HG03558 (cell line): ENCODE measurements at regions not wholly inside any gene's neighbourhood (a gene's known extent, or its start where the extent isn't known, plus 50 kb on each side); places are given as distances from the start of the nearest gene placed in this dataset.
"Not testable (repeated sequence)": the region's sequence is repeated elsewhere in the genome, so short reads cannot be mapped to it uniquely, and the experiment has no call there.

Experiments
- ATAC-seq: cut with Tn5 transposase; IDR thresholded peaks from one replicate; pipeline ENCODE4 v1.9.1; 2021; ENCODE audit warnings: moderate number of reproducible peaks; ENCODE audit not compliant: unreplicated experiment; ENCODE audit errors: extremely low read depth

DNA sequence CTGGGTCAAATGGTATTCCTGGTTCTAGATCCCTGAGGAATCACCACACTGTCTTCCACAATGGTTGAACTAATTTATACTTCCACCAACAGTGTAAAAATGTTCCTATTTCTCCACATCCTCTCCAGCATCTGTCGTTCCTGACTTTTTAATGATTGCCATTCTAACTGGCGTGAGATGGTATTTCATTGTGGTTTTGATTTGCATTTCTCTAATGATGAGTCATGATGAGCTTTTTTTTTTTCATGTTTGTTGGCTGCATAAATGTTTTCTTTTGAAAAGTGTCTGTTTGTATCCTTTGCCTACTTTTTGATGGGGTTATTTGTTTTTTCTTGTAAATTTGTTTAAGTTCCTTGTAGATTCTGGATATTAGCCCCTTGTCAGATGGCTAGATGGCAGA is 214.4 kb upstream of the HS3ST1 start:
- ATAC-seq, result not testable (repeated sequence)

DNA sequence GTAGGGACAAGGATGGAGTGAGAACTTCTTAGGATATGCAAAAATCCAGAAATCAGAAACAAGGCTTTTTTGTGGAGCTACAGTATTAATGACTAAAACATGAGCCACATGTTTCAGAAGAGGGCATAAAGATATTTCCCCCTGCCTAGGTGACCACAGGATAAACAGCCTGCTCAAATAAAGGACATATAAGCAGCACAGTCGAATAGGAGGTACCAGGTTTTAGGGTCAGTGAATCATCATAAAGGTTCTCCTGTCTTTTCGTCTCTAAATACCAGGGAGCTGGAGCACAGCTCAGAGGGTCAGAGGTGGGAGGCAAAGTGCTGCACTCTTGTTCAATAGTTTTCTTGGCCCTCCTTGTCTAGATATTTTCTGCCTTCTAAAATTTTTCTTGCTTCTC is 211.9 kb upstream of the HS3ST1 start:
- ATAC-seq, result no peak

DNA sequence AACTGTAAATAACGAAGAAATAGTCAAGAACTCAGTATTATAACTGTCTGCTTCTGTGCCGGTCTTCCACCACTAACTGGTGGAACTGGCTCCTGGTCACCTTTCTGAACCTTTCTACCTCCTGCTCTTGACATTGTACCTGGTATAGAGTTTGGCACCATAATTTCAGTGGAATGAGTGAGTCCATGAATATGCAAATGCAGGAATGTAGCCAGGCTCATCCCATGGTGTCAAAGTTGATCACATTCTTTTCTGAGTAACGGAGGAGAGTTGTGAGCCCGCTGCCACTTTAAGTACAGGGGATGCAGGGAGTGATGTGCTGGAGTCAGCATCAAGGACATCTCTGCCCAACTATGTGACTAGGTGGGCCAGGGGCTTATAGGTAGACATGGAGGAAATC is 207.9 kb upstream of the HS3ST1 start:
- no peak for ATAC-seq

DNA sequence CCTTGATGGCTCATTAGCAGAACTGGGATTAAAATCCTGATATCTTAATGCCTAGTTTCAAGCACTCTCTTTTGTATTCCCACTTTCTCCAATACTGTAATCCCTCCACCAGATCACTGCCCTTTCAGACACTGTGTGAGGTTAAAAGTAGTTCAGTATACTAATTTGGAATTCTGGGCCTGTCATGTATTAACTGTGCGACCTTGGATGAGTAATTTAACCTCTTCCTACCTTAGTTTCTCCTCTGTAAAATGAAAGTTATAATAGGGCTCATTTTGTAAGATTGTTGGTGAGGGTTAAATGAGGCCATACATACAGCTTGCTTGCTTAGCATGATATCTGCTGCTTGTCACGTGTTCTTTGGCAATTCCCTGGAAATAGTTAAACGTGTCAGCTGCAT is 207.3 kb upstream of the HS3ST1 start:
- no peak for ATAC-seq

DNA sequence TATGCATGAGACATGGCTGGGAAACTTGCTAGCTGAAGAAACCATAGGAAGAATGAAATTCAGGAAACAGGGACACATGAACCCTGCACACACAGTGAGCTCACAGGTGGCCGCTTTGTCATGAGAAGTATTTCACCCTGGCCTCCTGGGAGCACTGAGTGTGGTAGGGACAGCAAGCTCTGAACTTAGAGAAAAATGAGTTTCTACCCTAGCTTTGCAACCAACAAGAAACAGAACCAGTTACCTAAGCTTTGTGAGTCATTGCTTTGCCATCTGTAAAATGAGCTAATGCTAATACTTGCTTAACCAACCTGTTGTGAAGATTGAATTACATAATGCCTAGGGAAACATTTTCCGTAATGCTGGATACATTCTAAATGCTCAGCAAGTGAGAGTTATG is 206.6 kb upstream of the HS3ST1 start:
- no peak for ATAC-seq

DNA sequence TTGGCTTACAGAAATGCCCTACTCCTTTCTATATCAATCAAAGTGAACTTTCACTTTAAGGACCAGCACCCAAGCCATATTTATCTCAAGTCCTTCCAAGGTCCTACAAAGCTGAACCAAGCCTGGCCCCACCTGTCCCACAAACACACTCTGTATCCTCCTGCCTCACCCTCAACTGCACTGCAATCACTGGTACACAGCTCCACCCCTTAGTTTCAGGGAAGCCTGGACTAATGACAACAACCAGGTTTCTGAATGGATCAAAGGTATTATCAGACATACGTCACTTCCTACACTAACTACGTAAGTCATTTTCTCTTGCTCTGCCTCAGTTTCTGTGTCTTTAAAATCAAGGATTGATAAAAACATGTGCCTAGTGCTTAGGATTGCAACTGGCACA is 205.6 kb upstream of the HS3ST1 start:
- ATAC-seq, result no peak

DNA sequence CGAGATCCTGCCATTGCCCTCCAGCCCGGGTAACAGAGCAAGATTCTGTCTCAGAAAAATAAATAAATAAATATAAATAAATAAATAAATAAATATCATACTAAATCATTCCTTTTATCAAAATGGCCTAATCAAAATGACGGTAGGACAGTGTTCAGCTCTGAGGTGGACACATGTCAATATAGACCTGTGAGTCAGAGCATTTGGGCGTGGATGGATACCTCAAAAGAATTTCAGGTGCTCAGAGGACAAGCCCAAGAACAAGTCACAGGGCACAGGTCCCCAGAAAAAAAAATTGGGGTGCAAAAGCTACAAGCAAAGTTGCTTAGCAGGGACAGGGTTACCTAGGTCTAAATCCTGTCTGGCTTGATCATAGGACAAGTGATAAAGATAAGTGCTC is 204.7 kb upstream of the HS3ST1 start:
- ATAC-seq, result no peak

DNA sequence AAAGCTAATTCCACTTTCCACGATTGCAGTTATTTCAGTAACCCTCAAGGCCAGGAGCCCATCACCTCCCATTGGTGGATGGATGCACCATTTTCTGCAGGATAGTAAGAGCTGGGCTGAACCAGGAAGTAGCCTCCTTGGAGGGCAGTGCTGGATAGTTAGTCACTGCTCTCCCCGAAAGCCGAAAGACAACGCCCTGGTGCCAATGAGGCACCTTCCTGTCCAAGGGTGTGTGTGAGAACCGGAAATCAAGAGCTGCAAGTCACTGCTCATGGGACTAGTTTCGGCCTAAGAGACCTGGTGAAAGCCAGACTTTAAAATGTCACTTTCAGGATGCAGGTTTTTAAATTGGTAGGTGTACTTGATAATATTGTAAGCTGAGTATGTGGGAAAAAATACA is 203.8 kb upstream of the HS3ST1 start:
- ATAC-seq, result no peak

DNA sequence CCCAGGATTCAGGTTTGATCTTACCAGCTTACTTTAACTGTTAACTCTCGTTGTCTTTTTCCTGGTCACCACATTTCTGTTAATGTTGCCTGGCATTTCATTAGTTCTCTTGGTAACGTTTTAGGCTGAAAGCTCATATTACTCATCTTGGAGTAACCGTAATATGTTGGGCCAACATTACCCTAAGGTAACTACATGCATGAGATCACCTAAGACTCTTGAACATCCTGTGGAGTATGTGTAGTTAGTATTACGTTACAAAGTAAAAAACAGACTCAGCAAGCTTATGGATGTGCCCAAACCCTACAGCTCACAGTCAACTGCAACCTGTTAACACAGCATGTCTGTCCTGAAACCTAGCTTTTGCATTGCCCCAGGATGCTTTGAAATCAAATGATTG is 203.3 kb upstream of the HS3ST1 start:
- no peak for ATAC-seq

DNA sequence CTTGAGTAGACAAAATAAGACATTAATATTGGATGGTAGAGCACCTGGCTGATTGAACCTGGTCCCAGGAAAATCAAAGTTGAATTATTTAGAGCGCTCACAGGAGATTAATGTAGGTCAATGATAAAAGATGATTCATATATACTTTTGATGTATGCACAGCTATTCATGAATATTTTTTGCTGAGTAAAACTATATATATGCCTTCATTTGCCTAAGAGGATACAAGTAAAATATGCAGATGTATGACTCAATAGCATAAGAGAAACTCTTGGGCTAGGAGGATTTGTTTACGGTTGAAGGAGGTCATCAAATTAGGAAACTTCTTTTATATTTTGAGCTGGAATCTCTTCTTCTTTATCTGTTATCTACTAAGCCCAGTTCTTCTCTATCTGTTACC is 202.7 kb upstream of the HS3ST1 start:
- no peak for ATAC-seq

DNA sequence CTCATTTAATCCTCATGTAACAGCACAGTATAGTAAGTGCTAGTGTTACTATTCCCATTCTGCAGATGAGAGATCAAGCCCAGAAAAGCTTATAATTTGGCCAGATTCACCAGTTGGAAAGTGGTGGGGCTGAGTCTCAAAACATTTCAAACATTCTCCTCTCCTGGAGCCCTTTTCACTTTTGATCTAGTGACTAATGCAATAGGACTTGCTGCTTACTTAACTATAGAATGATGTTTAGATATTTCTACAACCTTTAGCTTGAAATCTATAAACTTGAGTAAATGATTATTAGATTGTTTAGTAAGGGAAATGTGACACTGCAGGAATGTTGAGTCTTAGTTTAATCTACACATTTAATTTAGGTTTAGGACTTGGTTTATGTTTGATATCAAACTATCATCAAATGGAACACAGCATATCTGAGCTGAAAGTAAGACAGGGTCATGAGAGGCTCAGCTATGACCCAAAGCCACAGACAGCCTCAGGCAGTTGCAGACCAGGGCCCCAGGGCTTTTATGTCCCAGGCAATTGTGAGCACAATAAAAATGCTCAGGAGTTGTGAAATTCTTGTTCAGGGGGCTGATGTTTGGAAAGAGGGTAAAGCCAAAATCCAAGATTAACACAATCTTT is 199.5 kb upstream of the HS3ST1 start:
- no peak for ATAC-seq

DNA sequence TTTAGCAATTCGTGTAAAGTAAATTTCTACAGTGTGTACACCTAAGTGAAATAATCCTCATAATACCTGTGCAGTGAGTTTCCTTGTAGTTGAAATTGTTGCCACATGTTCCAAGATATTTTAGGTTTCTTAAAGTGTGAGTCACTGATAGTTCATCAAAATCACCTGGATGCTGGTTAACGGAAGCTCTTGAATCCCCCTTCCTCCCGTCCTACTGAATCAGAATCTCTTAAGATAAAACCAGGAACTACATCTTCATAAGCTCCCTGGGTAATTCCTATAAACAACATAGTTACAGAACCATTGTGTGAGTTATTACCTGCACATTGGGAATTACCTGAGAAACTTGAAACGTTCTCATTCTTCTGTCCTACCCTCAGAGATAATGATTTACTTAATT is 197.4 kb upstream of the HS3ST1 start:
- no peak for ATAC-seq

DNA sequence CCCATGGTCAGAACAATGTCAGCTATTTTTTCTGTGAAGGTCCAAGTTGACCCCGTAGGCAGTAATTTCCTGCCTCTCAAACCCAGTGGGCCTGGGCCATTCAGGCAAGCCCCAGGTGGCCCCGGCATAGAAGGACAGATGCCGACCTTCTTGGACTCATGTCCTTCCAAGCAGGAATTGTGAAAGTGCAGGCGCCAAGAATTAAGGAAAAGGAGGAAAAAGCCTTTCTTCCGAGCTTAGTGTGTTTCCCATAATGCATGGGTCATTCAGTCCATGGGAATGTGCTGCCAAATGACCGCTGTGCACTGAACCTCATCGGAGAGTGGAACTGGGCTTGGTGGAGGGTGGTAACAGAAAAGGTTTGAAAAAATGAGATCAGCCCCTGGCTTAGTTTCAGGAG is 196.5 kb upstream of the HS3ST1 start:
- no peak for ATAC-seq

DNA sequence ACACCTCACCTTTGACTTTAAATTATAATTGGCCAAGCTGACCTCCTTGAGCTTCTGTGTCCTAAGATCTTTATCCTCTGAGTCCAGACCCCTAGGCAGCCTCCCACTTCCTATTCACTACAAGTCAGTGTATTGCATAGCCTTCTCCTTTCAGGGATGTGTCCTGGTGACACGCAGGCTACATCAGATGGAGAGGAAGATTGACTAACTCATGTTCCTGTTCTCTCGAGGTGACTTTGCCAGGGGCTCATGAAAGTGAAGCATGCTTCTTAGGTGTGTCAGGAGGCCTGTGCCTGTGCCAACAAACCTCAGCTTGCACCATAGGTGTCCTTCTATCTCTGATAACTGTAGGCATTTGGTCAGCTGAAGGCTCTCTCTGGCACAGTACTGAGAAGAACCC is 195.7 kb upstream of the HS3ST1 start:
- ATAC-seq, result no peak

DNA sequence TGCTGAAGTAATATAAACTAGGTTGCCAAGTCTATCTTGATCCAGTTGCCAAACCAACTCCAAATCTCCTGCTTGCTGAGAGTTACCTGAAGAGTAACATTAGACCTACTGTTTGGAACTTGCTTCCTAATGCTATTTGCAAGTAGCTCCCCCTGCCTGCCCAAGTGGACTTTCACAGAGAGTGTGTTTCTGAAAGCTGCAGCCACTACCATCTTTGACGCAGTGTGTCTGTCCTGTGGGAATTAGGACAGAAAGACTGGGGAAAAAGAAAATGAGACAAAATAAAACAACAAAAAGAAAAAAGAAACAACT is 195.0 kb upstream of the HS3ST1 start:
- no peak for ATAC-seq

DNA sequence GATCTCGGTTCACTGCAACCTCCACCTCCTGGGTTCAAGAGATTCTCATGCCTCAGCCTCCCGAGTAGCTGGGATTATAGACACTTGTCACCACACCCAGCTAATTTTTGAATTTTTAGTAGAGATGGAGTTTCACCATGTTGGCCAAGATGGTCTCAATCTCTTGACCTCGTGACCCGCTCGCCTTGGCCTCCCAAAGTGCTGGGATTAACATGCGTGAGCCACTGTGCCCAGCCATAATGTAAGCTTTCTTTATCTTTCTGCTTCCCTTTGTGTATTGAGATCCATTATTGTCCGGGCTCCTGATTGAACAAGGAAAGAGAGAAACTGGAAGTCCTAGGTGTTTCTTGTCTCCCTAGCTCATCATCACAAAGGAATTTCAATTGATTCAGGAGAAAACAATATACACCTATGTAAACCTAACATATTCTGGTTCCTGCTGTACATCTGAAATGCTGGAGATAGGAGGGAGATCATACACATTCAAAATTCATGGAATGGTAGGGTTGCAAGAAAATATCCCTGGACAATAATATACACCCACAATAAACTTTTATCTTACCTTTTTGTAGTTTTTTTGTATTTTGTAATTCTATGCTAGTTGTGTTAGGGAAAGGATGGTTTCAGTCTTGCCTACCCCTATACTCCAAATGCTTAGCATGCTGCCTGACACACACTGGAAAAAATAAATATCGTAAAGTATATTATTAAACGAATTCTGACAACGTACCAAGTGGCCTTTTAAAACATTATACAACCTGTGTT is 194.4 kb upstream of the HS3ST1 start:
- ATAC-seq, result no peak

DNA sequence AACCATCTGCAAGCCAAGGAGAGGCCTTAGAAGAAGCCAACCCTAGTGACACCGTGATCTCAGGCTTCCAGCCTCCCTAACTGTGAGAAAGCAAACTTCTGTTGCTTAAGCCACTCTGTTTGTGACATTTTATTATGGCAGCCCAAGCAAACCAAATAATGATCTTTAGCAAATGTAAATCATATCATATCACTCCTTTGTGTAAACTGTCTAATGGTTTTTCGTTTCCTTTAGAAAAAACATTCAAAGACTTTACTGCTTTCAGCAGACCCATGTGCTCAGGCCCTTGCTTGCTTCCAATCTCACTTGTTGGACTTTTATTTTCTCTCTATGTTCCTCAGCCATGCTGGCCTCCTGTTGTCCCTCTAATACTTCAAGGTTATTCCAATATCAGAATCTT is 192.2 kb upstream of the HS3ST1 start:
- ATAC-seq, result no peak

DNA sequence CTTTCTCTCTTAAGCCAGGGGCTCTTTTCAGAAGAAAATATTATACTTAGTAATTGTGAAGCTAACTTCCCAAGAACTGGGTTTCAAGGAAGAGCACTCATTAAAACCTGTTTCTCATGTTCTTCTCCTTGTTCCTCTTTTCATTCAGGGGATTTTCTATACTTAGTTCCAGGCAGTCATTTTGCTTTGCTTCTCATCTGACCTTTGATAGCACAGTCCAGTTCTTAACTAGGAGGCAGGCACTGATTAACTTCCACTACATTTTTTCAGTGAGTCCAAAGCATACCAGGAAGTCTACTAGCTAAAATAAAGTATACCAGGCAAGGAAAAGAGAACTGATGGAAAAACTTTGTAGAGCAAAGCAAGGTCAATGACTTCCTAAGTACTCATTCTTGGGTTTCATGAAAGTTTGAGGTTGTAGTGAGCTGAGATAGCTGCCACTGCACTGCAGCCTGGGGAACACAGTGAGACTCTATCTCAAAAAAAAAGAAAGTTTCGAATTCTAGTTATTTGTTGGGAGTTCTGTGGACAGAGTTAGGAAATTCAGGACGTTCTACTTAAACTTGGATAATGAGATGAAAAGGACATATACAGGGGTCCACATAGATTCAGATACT is 190.1 kb upstream of the HS3ST1 start:
- ATAC-seq, result no peak

DNA sequence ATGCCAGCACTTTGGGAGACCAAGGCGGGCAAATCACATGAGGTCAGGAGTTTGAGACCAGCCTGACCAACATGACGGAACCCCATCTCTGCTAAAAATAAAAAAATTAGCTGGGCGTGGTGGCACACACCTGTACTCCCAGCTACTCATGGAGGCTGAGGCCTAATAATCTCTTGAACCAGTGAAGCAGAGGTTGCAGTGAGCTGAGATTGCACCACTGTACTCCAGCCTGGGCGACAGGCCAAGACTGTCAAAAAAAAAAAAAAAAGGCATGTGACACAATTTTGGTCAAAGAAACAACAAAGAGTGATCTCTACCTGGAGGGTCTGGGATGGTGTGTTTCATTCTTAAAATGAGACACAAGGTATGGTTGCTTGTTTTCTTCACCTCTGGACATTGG is 188.2 kb upstream of the HS3ST1 start:
- no peak for ATAC-seq

DNA sequence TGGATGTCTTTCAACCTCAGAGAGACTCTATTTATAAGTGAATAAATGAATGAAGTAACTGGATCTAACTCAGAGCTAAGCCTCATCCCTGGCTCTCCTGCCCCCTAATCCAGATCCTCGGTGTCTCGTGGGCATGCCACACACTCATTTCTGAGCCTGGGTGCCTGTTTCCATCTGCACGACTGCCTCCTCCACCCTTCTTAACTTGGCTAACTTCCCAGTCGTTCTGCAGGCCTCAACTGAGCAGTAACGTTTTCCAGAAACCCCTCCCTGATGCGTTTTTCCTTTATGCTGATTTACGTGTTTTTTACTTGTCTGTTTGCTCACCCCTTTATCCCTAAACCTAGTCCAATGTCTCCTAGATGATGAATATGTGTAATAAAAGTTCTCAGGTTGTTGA is 186.9 kb upstream of the HS3ST1 start:
- no peak for ATAC-seq

DNA sequence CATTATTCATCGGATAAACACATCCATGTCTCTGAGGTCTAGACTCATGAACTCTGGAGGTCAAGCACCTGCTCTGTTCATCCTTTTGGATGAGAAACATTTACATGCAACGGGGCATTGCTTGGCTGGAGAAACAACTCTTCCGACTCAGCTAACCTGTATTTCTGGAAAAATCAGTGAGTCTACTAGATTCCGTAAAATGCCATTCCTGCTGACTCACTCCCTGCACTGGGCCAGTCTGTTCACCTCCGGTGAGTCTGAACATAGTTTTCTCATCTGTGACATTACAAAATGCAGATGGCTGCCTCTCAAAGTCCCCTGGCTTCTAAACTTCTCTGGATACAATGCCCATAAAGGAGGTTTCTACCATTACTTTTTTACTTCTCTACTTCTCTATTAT is 185.7 kb upstream of the HS3ST1 start:
- ATAC-seq, result no peak

DNA sequence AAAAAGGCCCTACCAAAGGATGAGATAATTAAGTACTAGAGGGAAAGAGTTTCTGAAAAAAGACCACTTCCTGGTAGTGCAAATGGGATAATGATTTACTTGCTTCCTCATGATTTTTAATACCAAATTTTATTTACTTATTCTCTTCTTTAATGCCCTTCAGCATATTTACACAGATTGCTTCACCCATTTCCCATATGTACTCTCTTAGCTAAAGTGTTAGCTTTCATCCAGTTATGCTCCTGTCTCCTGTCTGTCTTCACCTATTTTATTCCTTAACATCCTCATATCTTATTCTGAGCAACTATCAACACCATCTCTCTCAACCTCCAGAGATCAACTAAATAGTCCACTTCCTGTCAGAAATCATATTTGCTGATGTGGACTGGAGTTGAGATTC is 183.2 kb upstream of the HS3ST1 start:
- ATAC-seq, result no peak
